Urinary bladder (tissue), 4 donors: ENCODE measurements at regions not wholly inside any gene's neighbourhood (a gene's known extent, or its start where the extent isn't known, plus 50 kb on each side); places are given as distances from the start of the nearest gene placed in this dataset. TPM values are rescaled to one million over a fixed set of nuclear protein-coding genes. Genes with fewer than 3 reads are reported as not detected.

ENCODE experiments used
- DNase-seq: peaks from one replicate; pipeline ENCODE4 v3.0.0-alpha.2; 2015; ENCODE audit errors: extremely low spot score
- H3K27ac ChIP-seq: one replicate; pipeline ENCODE4 v1.5.1; 2013; ENCODE audit warnings: low read depth, mild to moderate bottlenecking, moderate library complexity
- H3K36me3 ChIP-seq: one replicate; pipeline ENCODE4 v1.6.1; 2013; ENCODE audit warnings: mild to moderate bottlenecking, moderate library complexity; ENCODE audit not compliant: insufficient read depth
- H3K4me1 ChIP-seq: one replicate; pipeline ENCODE4 v1.6.1; 2013; ENCODE audit warnings: mild to moderate bottlenecking, moderate library complexity; ENCODE audit not compliant: insufficient read depth
- H3K4me3 ChIP-seq: one replicate; pipeline ENCODE4 v1.5.1; 2013; ENCODE audit warnings: low read depth, low read length
- WGBS: extraction: QIAGEN DNeasy Blood & Tissue Kit; methylation state at CpG from one replicate; pipeline ENCODE4 v1.1.7; 2013; 5-methylcytosine and 5-hydroxymethylcytosine counted together
- small RNA-seq: library from RNA; depleted of rRNA; stranded (forward); fragments of <200 nt; gene quantifications from one replicate; pipeline ENCODE3, GENCODE V24; 2014
- donor health status: healthy with polysubstance abuse.
- donor health status: healthy.

- Histone ChIP-seq H3K4me3 (no peak overlapping the region), H3K4me1 (no peaks in the 10 kb centered on the region), H3K36me3 (no peaks in the 10 kb centered on the region), H3K27ac (no peak overlapping the region)
- no peak for DNase-seq
- WGBS = 93% methylated on average over 2 of the region's 2 CpGs
Measured at GRCh38 chr12:24008166-24008565, 58.7 kb upstream of the SOX5 start.

Small RNA genes in the stretch of these regions (small RNA-seq; reads per million reads assigned to genes)
- gene MIR920 (not detected), gene RN7SL38P (2.6 reads per million, percentile 89 among the genes with 10 or more reads in this experiment)
